ENCODE measurements at regions not wholly inside any gene's neighbourhood (a gene's known extent, or its start where the extent isn't known, plus 50 kb on each side); places are given as distances from the start of the nearest gene placed in this dataset.

DNA sequence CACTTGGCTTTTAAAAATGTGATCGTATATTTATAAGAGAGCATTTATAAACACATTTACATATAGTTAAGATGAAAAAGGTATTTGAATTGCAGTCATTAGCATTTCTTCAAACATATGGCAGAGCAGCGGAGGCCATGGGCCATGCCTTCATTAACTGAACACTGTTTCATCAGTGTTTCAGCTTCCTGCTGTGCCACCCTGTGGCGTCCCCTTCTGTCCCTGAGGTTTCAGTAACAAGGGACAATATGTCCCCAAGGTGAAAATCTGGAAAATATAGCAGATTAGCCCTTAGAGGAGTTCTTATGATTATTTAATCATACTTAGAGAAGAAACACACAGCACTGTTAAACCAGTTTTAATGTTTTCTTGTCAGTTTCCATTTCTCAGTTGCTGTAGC is 577.8 kb downstream of the ETV1 start:
- TF ChIP-seq, protein P1, sequence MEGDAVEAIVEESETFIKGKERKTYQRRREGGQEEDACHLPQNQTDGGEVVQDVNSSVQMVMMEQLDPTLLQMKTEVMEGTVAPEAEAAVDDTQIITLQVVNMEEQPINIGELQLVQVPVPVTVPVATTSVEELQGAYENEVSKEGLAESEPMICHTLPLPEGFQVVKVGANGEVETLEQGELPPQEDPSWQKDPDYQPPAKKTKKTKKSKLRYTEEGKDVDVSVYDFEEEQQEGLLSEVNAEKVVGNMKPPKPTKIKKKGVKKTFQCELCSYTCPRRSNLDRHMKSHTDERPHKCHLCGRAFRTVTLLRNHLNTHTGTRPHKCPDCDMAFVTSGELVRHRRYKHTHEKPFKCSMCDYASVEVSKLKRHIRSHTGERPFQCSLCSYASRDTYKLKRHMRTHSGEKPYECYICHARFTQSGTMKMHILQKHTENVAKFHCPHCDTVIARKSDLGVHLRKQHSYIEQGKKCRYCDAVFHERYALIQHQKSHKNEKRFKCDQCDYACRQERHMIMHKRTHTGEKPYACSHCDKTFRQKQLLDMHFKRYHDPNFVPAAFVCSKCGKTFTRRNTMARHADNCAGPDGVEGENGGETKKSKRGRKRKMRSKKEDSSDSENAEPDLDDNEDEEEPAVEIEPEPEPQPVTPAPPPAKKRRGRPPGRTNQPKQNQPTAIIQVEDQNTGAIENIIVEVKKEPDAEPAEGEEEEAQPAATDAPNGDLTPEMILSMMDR (IDR thresholded peaks at IDR 0.05; ENCODE audit: insufficient read depth, low read depth, low read length): no peak
- no peak overlapping the region for H3K4me3 ChIP-seq (ENCODE audit: low read depth, low read length)
- DNase-seq (ENCODE audit: low read depth): no peak

DNA sequence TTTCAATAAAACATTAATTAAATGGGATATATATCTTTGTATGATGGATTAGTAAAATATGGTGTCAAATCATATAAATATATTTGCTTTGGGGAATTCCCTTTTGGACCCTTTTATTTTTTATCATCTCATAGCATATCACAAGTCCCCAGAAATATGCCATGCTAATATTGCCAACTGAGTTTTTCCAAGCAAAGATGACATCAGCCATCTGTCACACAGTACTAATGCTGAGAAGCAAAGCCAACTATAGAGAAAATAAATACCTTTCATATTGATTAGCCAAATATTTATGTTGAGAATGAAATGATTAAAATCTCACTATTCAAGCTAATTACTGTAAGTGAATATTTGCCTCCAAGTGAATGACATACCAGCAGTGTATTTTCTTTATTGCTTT is 575.3 kb downstream of the ETV1 start:
- TF ChIP-seq, protein P1 (IDR thresholded peaks at IDR 0.05; ENCODE audit: insufficient read depth, low read depth, low read length): no peak
- DNase-seq (ENCODE audit: low read depth): no peak
- H3K4me3 ChIP-seq (ENCODE audit: low read depth, low read length): no peak overlapping the region

DNA sequence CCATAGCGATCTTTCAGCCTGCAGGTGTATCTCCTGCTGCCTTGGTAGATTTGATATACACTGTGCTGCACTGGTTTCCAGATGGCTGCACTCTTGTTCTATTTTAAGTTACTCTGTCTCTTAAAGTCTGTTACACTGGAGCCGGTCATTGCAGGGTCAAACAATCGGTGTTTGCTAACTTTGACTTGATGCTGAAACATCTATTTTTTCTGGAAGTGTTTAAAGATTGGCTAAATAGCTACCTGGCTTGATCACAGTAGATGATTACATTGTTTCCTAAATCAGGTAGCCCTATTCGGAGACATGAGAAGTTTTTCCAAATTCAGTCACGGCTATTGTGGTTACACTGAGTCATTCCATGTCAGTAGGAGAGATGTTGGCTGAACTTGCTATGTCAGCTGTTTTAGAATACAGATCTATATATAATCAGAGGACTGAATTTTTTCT is 574.8 kb downstream of the ETV1 start:
- H3K4me3 ChIP-seq (ENCODE audit: low read depth, low read length): no peak overlapping the region
- TF ChIP-seq, protein P1 (IDR thresholded peaks at IDR 0.05; ENCODE audit: insufficient read depth, low read depth, low read length): no peak
- DNase-seq (ENCODE audit: low read depth): peak; percentile 6

DNA sequence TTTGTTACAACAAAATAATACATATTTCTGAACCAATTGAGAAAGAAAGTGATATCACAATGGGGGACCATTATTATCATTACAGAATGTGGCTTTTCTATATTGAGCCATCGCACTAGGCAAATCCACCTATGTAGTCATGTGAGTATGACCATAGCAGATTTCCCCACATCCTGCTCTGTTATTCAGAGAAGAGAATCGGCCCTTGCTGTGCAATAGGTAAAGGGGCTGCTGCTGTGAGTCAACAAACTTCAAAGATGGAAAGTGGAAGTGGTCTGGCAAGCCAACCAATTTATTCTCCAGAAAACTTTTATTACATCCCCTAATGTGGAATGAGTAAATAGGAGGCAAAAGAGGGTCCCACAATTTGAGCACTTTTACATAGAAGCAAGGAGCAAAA is 573.4 kb downstream of the ETV1 start:
- DNase-seq (ENCODE audit: low read depth): no peak
- TF ChIP-seq, protein P1 (IDR thresholded peaks at IDR 0.05; ENCODE audit: insufficient read depth, low read depth, low read length): no peak
- no peak overlapping the region for H3K4me3 ChIP-seq (ENCODE audit: low read depth, low read length)

DNA sequence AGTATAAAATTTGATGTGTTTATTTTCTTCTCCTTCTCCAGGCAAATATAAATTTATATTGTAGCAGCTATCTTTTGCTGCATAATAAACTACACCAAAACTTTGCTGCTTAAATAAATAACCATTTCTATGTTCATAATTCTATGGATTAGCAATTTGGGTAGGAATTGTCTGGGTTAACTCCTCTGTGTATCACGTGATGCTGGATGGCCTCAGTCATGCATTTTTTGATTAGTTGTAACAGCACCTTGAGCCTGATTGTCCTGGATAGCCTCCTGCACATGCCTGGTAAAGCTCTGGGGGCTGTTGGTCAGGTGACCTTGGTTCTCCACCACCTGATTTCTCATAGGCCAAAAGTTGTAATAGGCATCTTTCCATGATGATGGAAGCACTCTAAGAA is 572.9 kb downstream of the ETV1 start:
- DNase-seq (ENCODE audit: low read depth): no peak
- no peak overlapping the region for H3K4me3 ChIP-seq (ENCODE audit: low read depth, low read length)
- TF ChIP-seq, protein P1 (IDR thresholded peaks at IDR 0.05; ENCODE audit: insufficient read depth, low read depth, low read length): no peak

DNA sequence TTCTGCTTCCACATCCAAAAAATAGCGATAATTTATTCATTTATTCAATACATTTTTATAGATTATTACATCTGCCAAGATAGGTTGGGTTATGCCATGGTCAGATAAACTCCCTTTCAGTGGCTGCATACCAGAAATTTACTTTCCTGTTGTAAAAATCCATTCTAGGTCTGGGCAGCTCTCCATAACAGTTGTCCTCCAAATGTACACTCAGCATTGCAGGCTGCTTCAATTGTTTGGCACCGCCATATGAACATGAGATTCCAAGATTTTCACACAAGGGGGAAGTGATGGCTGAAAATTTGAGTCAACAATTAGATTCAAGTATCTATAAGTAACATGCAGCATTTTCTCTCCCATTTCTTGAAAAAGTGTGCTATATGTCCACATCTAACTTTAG is 568.7 kb downstream of the ETV1 start:
- TF ChIP-seq, protein P1 (IDR thresholded peaks at IDR 0.05; ENCODE audit: insufficient read depth, low read depth, low read length): no peak
- no peak for DNase-seq (ENCODE audit: low read depth)
- H3K4me3 ChIP-seq (ENCODE audit: low read depth, low read length): no peak overlapping the region

DNA sequence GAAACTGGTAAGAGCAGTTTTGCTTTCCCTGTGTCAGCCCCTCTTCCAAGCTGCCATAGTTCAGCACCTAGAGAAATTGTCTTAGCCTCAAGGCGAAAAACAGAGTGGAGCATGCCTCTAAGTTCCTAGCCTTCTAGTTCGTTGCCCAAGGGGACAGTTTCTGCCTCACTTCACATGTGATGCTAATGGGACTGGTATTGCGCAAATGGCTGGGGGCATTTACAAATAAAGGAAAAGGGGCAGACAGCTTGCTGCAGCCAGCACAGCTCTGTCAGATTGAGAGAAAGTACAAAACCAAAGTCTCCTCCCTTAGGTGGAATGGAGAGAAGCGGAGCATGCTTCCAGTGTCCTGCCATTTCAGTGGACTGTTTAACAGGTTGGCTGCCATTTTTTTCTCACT is 567.7 kb downstream of the ETV1 start:
- H3K4me3 ChIP-seq (ENCODE audit: low read depth, low read length): no peak overlapping the region
- DNase-seq (ENCODE audit: low read depth): no peak
- TF ChIP-seq, protein P1 (IDR thresholded peaks at IDR 0.05; ENCODE audit: insufficient read depth, low read depth, low read length): no peak
